ENCODE measurements at regions not wholly inside any gene's neighbourhood (a gene's known extent, or its start where the extent isn't known, plus 50 kb on each side); places are given as distances from the start of the nearest gene placed in this dataset.

DNA sequence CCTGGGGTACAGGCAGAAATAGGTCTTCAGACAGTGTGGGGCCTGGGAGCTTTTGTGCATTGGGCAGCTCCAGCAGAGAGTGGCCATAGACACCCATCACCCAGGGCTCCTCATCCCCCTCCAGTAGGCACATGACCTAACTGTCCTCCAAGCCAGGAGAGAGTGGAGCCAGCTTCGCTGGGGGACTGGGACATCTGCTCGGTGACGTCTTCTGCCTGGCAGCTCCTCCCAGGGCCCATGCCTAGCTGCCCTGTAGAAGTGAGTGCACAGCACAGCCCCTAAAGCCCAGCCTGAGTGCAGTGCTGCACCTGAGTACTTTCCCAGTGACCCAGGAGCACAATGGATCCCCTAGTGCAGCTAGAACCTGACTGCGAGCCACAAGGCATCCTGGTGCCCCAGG lies 279.7 kb upstream of the SLC7A11 start:
- no peak overlapping the region for H3K4me3 ChIP-seq (ENCODE audit: low read depth, low read length)
- TF ChIP-seq, protein P1, sequence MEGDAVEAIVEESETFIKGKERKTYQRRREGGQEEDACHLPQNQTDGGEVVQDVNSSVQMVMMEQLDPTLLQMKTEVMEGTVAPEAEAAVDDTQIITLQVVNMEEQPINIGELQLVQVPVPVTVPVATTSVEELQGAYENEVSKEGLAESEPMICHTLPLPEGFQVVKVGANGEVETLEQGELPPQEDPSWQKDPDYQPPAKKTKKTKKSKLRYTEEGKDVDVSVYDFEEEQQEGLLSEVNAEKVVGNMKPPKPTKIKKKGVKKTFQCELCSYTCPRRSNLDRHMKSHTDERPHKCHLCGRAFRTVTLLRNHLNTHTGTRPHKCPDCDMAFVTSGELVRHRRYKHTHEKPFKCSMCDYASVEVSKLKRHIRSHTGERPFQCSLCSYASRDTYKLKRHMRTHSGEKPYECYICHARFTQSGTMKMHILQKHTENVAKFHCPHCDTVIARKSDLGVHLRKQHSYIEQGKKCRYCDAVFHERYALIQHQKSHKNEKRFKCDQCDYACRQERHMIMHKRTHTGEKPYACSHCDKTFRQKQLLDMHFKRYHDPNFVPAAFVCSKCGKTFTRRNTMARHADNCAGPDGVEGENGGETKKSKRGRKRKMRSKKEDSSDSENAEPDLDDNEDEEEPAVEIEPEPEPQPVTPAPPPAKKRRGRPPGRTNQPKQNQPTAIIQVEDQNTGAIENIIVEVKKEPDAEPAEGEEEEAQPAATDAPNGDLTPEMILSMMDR (IDR thresholded peaks at IDR 0.05; ENCODE audit: low read depth, low read length): no peak
- TF ChIP-seq POLR2A (IDR thresholded peaks at IDR 0.05; ENCODE audit: extremely low read depth, insufficient read length) (no peak), MAX (IDR thresholded peaks at IDR 0.05; ENCODE audit: low read depth, low read length) (no peak), MYC (IDR thresholded peaks at IDR 0.05; ENCODE audit: low read depth, low read length) (no peak)
- DNase-seq (ENCODE audit: low read depth): no peak

- DNase-seq (ENCODE audit: low read depth): no peak
- no peak for TF ChIP-seq MYC (IDR thresholded peaks at IDR 0.05; ENCODE audit: low read depth, low read length)
- TF ChIP-seq POLR2A (IDR thresholded peaks at IDR 0.05; ENCODE audit: extremely low read depth, insufficient read length): no peak
- TF ChIP-seq MAX (IDR thresholded peaks at IDR 0.05; ENCODE audit: low read depth, low read length): no peak
- TF ChIP-seq, protein P1 (IDR thresholded peaks at IDR 0.05; ENCODE audit: low read depth, low read length): no peak
- no peak overlapping the region for H3K4me3 ChIP-seq (ENCODE audit: low read depth, low read length)
These were observed 277.3 kb upstream of the SLC7A11 start for GRCh38 chr4:138519436-138519835.

DNA sequence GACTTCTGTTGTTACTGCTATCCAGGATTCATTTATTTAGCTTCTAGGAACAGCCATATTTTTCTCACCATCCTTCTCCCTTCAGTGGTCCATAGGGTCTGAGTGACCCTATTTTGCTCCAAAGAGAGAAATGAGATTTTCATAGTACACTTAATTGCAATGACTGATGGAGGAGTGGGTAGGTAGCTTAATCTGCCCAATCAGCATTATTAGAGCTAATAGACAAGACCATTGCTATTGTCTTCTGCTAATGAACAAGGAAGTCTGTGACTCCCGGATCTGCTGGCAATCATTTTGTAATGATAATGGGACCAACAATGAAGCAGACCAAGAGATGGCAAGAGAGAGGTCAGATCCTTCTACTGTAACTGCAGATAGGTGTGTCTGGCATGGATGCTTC lies 271.4 kb upstream of the SLC7A11 start:
- DNase-seq (ENCODE audit: low read depth): no peak
- no peak overlapping the region for H3K4me3 ChIP-seq (ENCODE audit: low read depth, low read length)
- TF ChIP-seq MAX (IDR thresholded peaks at IDR 0.05; ENCODE audit: low read depth, low read length) (no peak), POLR2A (IDR thresholded peaks at IDR 0.05; ENCODE audit: extremely low read depth, insufficient read length) (no peak), MYC (IDR thresholded peaks at IDR 0.05; ENCODE audit: low read depth, low read length) (no peak)
- TF ChIP-seq, protein P1 (IDR thresholded peaks at IDR 0.05; ENCODE audit: low read depth, low read length): no peak

DNA sequence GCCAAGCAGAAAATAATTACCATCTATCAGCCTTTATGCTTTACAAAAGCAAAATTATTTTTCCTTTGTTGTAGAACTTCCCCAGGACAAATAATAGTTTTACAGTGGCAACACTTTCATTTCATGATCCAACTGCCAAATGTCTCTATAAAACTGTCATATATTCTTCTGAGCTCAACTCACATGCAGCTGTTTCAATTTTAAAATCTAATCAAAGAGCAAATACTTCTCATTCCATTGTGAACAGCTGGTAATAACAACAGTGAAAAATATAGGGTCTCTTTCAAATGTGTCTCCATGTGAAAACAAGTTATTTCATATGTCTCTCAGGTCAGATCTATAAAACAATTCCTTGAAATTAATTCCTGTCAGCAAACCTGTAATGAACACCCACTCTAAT lies 270.6 kb upstream of the SLC7A11 start:
- DNase-seq (ENCODE audit: low read depth): no peak
- no peak for TF ChIP-seq MYC (IDR thresholded peaks at IDR 0.05; ENCODE audit: low read depth, low read length)
- TF ChIP-seq, protein P1 (IDR thresholded peaks at IDR 0.05; ENCODE audit: low read depth, low read length): no peak
- no peak for TF ChIP-seq MAX (IDR thresholded peaks at IDR 0.05; ENCODE audit: low read depth, low read length)
- TF ChIP-seq POLR2A (IDR thresholded peaks at IDR 0.05; ENCODE audit: extremely low read depth, insufficient read length): no peak
- no peak overlapping the region for H3K4me3 ChIP-seq (ENCODE audit: low read depth, low read length)

GRCh38 chr4:138510053-138510452 lies 267.9 kb upstream of the SLC7A11 start:
- peak; percentile 22 for DNase-seq (ENCODE audit: low read depth)
- TF ChIP-seq, protein P1 (IDR thresholded peaks at IDR 0.05; ENCODE audit: low read depth, low read length): no peak
- TF ChIP-seq MYC (IDR thresholded peaks at IDR 0.05; ENCODE audit: low read depth, low read length) (no peak), MAX (IDR thresholded peaks at IDR 0.05; ENCODE audit: low read depth, low read length) (no peak), POLR2A (IDR thresholded peaks at IDR 0.05; ENCODE audit: extremely low read depth, insufficient read length) (no peak)
- no peak overlapping the region for H3K4me3 ChIP-seq (ENCODE audit: low read depth, low read length)

DNA sequence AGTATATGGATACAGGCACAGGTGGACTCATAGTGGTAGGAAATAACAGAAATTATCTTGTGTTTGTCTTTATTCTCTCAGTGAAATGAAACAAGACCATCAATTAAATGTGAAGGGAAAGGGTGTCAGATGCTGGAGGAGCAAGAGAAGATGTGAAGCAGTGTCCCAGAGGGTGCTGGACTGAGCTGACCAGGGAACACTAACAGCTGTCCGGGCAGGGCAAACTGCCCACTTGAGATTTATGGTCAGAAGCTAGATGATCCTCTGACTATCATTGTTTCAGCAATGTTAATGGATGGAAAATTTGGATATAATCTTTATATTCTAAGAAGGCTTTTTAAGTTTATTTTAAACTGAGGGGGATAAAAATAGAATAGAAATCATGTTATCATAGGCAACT lies 267.2 kb upstream of the SLC7A11 start:
- DNase-seq (ENCODE audit: low read depth): no peak
- TF ChIP-seq MYC (IDR thresholded peaks at IDR 0.05; ENCODE audit: low read depth, low read length) (no peak), MAX (IDR thresholded peaks at IDR 0.05; ENCODE audit: low read depth, low read length) (no peak), POLR2A (IDR thresholded peaks at IDR 0.05; ENCODE audit: extremely low read depth, insufficient read length) (no peak)
- TF ChIP-seq, protein P1 (IDR thresholded peaks at IDR 0.05; ENCODE audit: low read depth, low read length): no peak
- no peak overlapping the region for H3K4me3 ChIP-seq (ENCODE audit: low read depth, low read length)
